ENCODE measurements at regions not wholly inside any gene's neighbourhood (a gene's known extent, or its start where the extent isn't known, plus 50 kb on each side); places are given as distances from the start of the nearest gene placed in this dataset.

DNA sequence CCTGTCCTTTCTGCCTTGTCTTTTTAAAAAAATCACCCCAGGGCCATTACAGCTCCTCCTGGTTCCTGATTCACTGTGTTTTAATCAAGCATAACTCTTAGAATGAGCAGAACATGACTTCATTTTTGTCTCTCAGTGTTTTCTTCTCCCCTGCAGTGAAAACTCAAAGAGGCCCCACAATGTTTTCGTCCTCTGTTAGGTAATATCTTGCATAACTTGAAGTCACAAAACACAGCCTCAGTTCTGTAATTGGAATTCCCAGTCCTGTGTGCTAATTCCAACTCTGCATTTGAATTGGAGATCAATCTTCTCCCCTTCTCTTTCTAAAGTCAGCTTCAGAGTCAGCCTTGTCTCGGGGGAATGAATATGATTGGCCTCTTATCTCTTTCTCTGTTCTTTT, 186.5 kb upstream of the NAV2 start:
- no peak overlapping the region for H3K4me2 ChIP-seq (ENCODE audit: low read length)
- no peaks in the 10 kb centered on the region for H3K9me2 ChIP-seq (ENCODE audit: low read depth, low read length)

DNA sequence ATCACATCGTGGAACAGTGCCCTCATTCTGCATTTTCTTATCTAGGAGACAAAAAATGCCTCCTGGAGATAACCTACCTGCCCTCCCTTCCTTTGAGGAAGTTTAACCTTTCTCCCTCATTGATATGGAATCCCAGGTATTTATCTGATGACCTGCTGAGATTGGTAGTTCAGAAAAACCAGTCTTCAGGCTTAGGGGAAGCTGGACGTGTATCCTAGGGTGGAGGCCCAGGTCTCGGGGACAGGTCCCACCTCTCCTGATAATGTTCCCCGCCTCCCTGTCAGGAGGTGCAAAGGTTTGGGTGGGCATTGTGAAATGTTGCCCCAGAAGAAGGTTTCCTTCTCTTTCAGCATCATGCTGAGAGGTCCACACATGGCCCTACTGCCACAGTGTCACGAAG, 186.9 kb upstream of the NAV2 start:
- Histone ChIP-seq H3K9me2 (ENCODE audit: low read depth, low read length) (no peaks in the 10 kb centered on the region), H3F3A (ENCODE audit: insufficient read depth, low read length) (no peaks in the 10 kb centered on the region), H2AFZ (ENCODE audit: low read length) (no peak overlapping the region), H3K4me2 (ENCODE audit: low read length) (no peak overlapping the region), H3K27ac (ENCODE audit: low read depth, low read length, poor library complexity, severe bottlenecking) (no peak overlapping the region), H3K4me3 (ENCODE audit: low read depth, low read length, poor library complexity, severe bottlenecking) (no peak overlapping the region), H3K9ac (ENCODE audit: low read length) (no peak overlapping the region), H4K20me1 (ENCODE audit: insufficient read depth, low read length) (no peaks in the 10 kb centered on the region), H3K4me1 (ENCODE audit: insufficient read depth, low read length, severe bottlenecking) (no peaks in the 10 kb centered on the region), H3K9me3 (ENCODE audit: low read length) (no peaks in the 10 kb centered on the region), H3K27me3 (ENCODE audit: insufficient read depth, low read length) (no peaks in the 10 kb centered on the region), H3K79me2 (ENCODE audit: insufficient read depth, low read length) (no peaks in the 10 kb centered on the region), H3K36me3 (ENCODE audit: insufficient read depth, low read length) (no peaks in the 10 kb centered on the region)
- no peak for TF ChIP-seq EZH2 (IDR thresholded peaks at IDR 0.05; ENCODE audit: borderline replicate concordance, low read length)
- TF ChIP-seq, protein P1, sequence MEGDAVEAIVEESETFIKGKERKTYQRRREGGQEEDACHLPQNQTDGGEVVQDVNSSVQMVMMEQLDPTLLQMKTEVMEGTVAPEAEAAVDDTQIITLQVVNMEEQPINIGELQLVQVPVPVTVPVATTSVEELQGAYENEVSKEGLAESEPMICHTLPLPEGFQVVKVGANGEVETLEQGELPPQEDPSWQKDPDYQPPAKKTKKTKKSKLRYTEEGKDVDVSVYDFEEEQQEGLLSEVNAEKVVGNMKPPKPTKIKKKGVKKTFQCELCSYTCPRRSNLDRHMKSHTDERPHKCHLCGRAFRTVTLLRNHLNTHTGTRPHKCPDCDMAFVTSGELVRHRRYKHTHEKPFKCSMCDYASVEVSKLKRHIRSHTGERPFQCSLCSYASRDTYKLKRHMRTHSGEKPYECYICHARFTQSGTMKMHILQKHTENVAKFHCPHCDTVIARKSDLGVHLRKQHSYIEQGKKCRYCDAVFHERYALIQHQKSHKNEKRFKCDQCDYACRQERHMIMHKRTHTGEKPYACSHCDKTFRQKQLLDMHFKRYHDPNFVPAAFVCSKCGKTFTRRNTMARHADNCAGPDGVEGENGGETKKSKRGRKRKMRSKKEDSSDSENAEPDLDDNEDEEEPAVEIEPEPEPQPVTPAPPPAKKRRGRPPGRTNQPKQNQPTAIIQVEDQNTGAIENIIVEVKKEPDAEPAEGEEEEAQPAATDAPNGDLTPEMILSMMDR (IDR thresholded peaks at IDR 0.05; ENCODE audit: low read length): no peak

More for the DNA sequence above, 186.5 kb upstream of the NAV2 start:
- TF ChIP-seq, protein P1 (IDR thresholded peaks at IDR 0.05; ENCODE audit: low read length): no peak
- no peak for TF ChIP-seq EZH2 (IDR thresholded peaks at IDR 0.05; ENCODE audit: borderline replicate concordance, low read length)
- no peak overlapping the region for H3K27ac ChIP-seq (ENCODE audit: low read depth, low read length, poor library complexity, severe bottlenecking)
- H2AFZ ChIP-seq (ENCODE audit: low read length): no peak overlapping the region
- no peaks in the 10 kb centered on the region for H3K9me3 ChIP-seq (ENCODE audit: low read length)
- H4K20me1 ChIP-seq (ENCODE audit: insufficient read depth, low read length): no peaks in the 10 kb centered on the region
- no peaks in the 10 kb centered on the region for H3K27me3 ChIP-seq (ENCODE audit: insufficient read depth, low read length)
- H3K79me2 ChIP-seq (ENCODE audit: insufficient read depth, low read length): no peaks in the 10 kb centered on the region
- H3K9ac ChIP-seq (ENCODE audit: low read length): no peak overlapping the region
- H3F3A ChIP-seq (ENCODE audit: insufficient read depth, low read length): no peaks in the 10 kb centered on the region
- H3K4me3 ChIP-seq (ENCODE audit: low read depth, low read length, poor library complexity, severe bottlenecking): no peak overlapping the region
- H3K36me3 ChIP-seq (ENCODE audit: insufficient read depth, low read length): no peaks in the 10 kb centered on the region
- H3K4me1 ChIP-seq (ENCODE audit: insufficient read depth, low read length, severe bottlenecking): no peaks in the 10 kb centered on the region

DNA sequence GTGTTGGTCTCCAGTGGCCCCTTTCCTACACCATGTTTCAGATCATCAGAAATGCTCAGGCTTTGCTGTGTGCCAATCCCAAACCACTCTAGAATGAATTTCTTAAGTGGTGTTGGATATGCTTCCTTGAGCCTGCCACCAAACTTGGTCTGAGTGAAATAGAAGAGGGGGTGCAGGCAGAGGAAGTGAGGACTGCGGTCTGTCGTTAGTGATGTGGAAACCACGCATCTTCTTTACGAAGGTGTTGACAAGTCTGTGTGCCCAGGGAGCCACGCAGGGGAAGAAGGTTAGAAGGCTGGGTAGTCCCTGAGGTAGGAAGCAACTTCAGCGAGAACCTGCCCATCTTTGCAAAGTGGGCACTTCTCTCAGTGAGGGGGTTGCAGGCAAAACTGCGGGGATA, 187.4 kb upstream of the NAV2 start:
- Histone ChIP-seq H3K4me3 (ENCODE audit: low read depth, low read length, poor library complexity, severe bottlenecking) (no peak overlapping the region), H3K9ac (ENCODE audit: low read length) (no peak overlapping the region), H3K4me2 (ENCODE audit: low read length) (no peak overlapping the region), H3K36me3 (ENCODE audit: insufficient read depth, low read length) (no peaks in the 10 kb centered on the region), H4K20me1 (ENCODE audit: insufficient read depth, low read length) (no peaks in the 10 kb centered on the region), H3K4me1 (ENCODE audit: insufficient read depth, low read length, severe bottlenecking) (no peaks in the 10 kb centered on the region), H3K27me3 (ENCODE audit: insufficient read depth, low read length) (no peaks in the 10 kb centered on the region), H3K9me2 (ENCODE audit: low read depth, low read length) (no peaks in the 10 kb centered on the region), H3K9me3 (ENCODE audit: low read length) (no peaks in the 10 kb centered on the region), H3K27ac (ENCODE audit: low read depth, low read length, poor library complexity, severe bottlenecking) (no peak overlapping the region), H2AFZ (ENCODE audit: low read length) (no peak overlapping the region), H3F3A (ENCODE audit: insufficient read depth, low read length) (no peaks in the 10 kb centered on the region), H3K79me2 (ENCODE audit: insufficient read depth, low read length) (no peaks in the 10 kb centered on the region)
- TF ChIP-seq, protein P1 (IDR thresholded peaks at IDR 0.05; ENCODE audit: low read length): no peak
- no peak for TF ChIP-seq EZH2 (IDR thresholded peaks at IDR 0.05; ENCODE audit: borderline replicate concordance, low read length)

All from OCI-LY1 (cell line).